Parathyroid adenoma (tissue), 2 donors: ENCODE measurements at regions not wholly inside any gene's neighbourhood (a gene's known extent, or its start where the extent isn't known, plus 50 kb on each side); places are given as distances from the start of the nearest gene placed in this dataset.

Experiments
- H2AFZ ChIP-seq: fragments of 300-600 bp; sonication (generic); one replicate; pipeline ENCODE4 v1.7.0; 2017; ENCODE audit warnings: antibody characterized with exemption, mild to moderate bottlenecking
- H3K27ac ChIP-seq: fragments of 300-600 bp; sonication (generic); one replicate; pipeline ENCODE4 v1.7.0; 2017
- H3K27me3 ChIP-seq: fragments of 300-600 bp; sonication (generic); one replicate; pipeline ENCODE4 v1.7.0; 2017; ENCODE audit warnings: low read length; ENCODE audit not compliant: control insufficient read depth, insufficient read depth
- H3K36me3 ChIP-seq: fragments of 300-600 bp; sonication (generic); one replicate; pipeline ENCODE4 v1.7.0; 2017; ENCODE audit warnings: low read length; ENCODE audit not compliant: control insufficient read depth, insufficient read depth
- H3K4me1 ChIP-seq: fragments of 300-600 bp; sonication (generic); one replicate; pipeline ENCODE4 v1.7.0; 2017; ENCODE audit warnings: control low read depth
- H3K4me2 ChIP-seq: fragments of 300-600 bp; sonication (generic); one replicate; pipeline ENCODE4 v1.7.0; 2017; ENCODE audit warnings: low read length
- H3K4me3 ChIP-seq: fragments of 300-600 bp; sonication (generic); one replicate; pipeline ENCODE4 v1.7.0; 2017; ENCODE audit warnings: low read depth, low read length
- H3K79me2 ChIP-seq: fragments of 300-600 bp; sonication (generic); one replicate; pipeline ENCODE4 v1.7.0; 2017; ENCODE audit warnings: control low read depth
- H3K9ac ChIP-seq: fragments of 300-600 bp; sonication (generic); one replicate; pipeline ENCODE4 v1.7.0; 2017; ENCODE audit warnings: mild to moderate bottlenecking
- H3K9me3 ChIP-seq: fragments of 300-600 bp; sonication (generic); one replicate; pipeline ENCODE4 v1.7.0; 2017; ENCODE audit warnings: low read length; ENCODE audit not compliant: control insufficient read depth
- CTCF ChIP-seq: fragments of 300-600 bp; sonication (generic); IDR thresholded peaks from one replicate; pipeline ENCODE4 v1.7.0; 2017; ENCODE audit warnings: antibody characterized with exemption, mild to moderate bottlenecking
- donor health status: primary hyperparathyroidism.

- Histone ChIP-seq H3K27me3 (no peaks in the 10 kb centered on the region), H3K79me2 (no peaks in the 10 kb centered on the region), H3K4me2 (no peak overlapping the region), H3K9ac (no peak overlapping the region), H3K9me3 (peaks cover 3% of the 10 kb centered on the region), H3K4me3 (no peak overlapping the region), H3K36me3 (no peaks in the 10 kb centered on the region), H3K27ac (no peak overlapping the region), H2AFZ (no peak overlapping the region), H3K4me1 (no peaks in the 10 kb centered on the region)
- no peak for TF ChIP-seq CTCF
These were observed 190.9 kb downstream of the NR2F2 start for GRCh38 chr15:96521386-96521785.

GRCh38 chr15:96524676-96525417, 194.3 kb downstream of the NR2F2 start:
- Histone ChIP-seq H3K4me2 (no peak overlapping the region), H3K9ac (no peak overlapping the region), H3K4me1 (no peaks in the 10 kb centered on the region), H3K27ac (no peak overlapping the region), H3K9me3 (peaks cover 3% of the 10 kb centered on the region), H3K36me3 (no peaks in the 10 kb centered on the region), H3K27me3 (no peaks in the 10 kb centered on the region), H3K4me3 (no peak overlapping the region), H2AFZ (no peak overlapping the region), H3K79me2 (no peaks in the 10 kb centered on the region)
- no peak for TF ChIP-seq CTCF

- H3K9me3 ChIP-seq = no peaks in the 10 kb centered on the region
- H3K36me3 ChIP-seq = no peaks in the 10 kb centered on the region
- no peak overlapping the region for H3K27ac ChIP-seq
- H3K4me3 ChIP-seq = no peak overlapping the region
- no peak overlapping the region for H3K9ac ChIP-seq
- no peaks in the 10 kb centered on the region for H3K4me1 ChIP-seq
- no peak for TF ChIP-seq CTCF
- H3K79me2 ChIP-seq = no peaks in the 10 kb centered on the region
- H3K27me3 ChIP-seq = no peaks in the 10 kb centered on the region
- H2AFZ ChIP-seq = no peak overlapping the region
- H3K4me2 ChIP-seq = no peak overlapping the region
These were observed 204.6 kb downstream of the NR2F2 start for GRCh38 chr15:96535148-96535547.

GRCh38 chr15:96538491-96538890, 208.0 kb downstream of the NR2F2 start:
- no peaks in the 10 kb centered on the region for H3K36me3 ChIP-seq
- H3K4me2 ChIP-seq = no peak overlapping the region
- no peaks in the 10 kb centered on the region for H3K27me3 ChIP-seq
- no peaks in the 10 kb centered on the region for H3K9me3 ChIP-seq
- no peak overlapping the region for H2AFZ ChIP-seq
- no peaks in the 10 kb centered on the region for H3K79me2 ChIP-seq
- H3K27ac ChIP-seq = no peak overlapping the region
- no peak overlapping the region for H3K9ac ChIP-seq
- TF ChIP-seq CTCF = no peak
- no peak overlapping the region for H3K4me3 ChIP-seq
- no peaks in the 10 kb centered on the region for H3K4me1 ChIP-seq

- H3K27me3 ChIP-seq = no peaks in the 10 kb centered on the region
- TF ChIP-seq CTCF = no peak
- no peaks in the 10 kb centered on the region for H3K9me3 ChIP-seq
- H3K27ac ChIP-seq = no peak overlapping the region
- H3K9ac ChIP-seq = no peak overlapping the region
- H3K36me3 ChIP-seq = no peaks in the 10 kb centered on the region
- H3K79me2 ChIP-seq = no peaks in the 10 kb centered on the region
- no peaks in the 10 kb centered on the region for H3K4me1 ChIP-seq
- H2AFZ ChIP-seq = no peak overlapping the region
- H3K4me3 ChIP-seq = no peak overlapping the region
- no peak overlapping the region for H3K4me2 ChIP-seq
These were observed 209.8 kb downstream of the NR2F2 start for GRCh38 chr15:96540283-96540682.
